Thoracic aorta (tissue), 2 donors: ENCODE measurements at regions not wholly inside any gene's neighbourhood (a gene's known extent, or its start where the extent isn't known, plus 50 kb on each side); places are given as distances from the start of the nearest gene placed in this dataset.

Experiments
- ATAC-seq: fragments of 150-250 bp; one replicate; pipeline ENCODE4 v1.8.0; 2017; ENCODE audit warnings: low read depth; ENCODE audit not compliant: insufficient number of reproducible peaks, low FRiP score
- DNase-seq: peaks from one replicate; pipeline ENCODE4 v3.0.0-alpha.2; 2020; ENCODE audit warnings: low spot score
- H3K27ac ChIP-seq, 2 donors: fragments of 200-600 bp; sonication (generic); 1 replicate in 1 of 2; 2 replicates in 1 of 2; pipeline ENCODE4 v1.5.1; 2016; ENCODE audit warnings: mild to moderate bottlenecking in 2 of 2, moderate library complexity in 2 of 2
- H3K27me3 ChIP-seq: fragments of 200-600 bp; sonication (generic); replicated peaks from 2 replicates; pipeline ENCODE4 v1.6.0; 2016; ENCODE audit warnings: mild to moderate bottlenecking; ENCODE audit not compliant: insufficient read depth
- H3K36me3 ChIP-seq: fragments of 200-600 bp; sonication (generic); one replicate; pipeline ENCODE4 v1.5.1; 2016
- H3K4me1 ChIP-seq, 2 donors: fragments of 200-600 bp; sonication (generic); 1 replicate in 1 of 2; 2 replicates in 1 of 2; pipeline versions ENCODE4 v1.5.1 to v1.6.0; 2016; ENCODE audit warnings: low read depth in 2 of 2, mild to moderate bottlenecking in 1 of 2; ENCODE audit not compliant: control insufficient read depth in 1 of 2
- H3K4me3 ChIP-seq: fragments of 200-600 bp; sonication (generic); 2 replicates; pipeline ENCODE4 v1.5.1; 2016; ENCODE audit warnings: mild to moderate bottlenecking
- H3K9me3 ChIP-seq: fragments of 200-600 bp; sonication (generic); 2 replicates; pipeline ENCODE4 v1.5.1; 2016
- CTCF ChIP-seq: fragments of 200-600 bp; sonication (generic); IDR thresholded peaks from one replicate; pipeline ENCODE4 v1.5.1; 2019; ENCODE audit warnings: antibody characterized with exemption

GRCh38 chr10:46220187-46220586, 66.6 kb upstream of the ANTXRL start:
- H3K27ac ChIP-seq = no peak overlapping the region
- TF ChIP-seq CTCF = no peak
- H3K36me3 ChIP-seq = no peaks in the 10 kb centered on the region
- no peaks in the 10 kb centered on the region for H3K9me3 ChIP-seq
- no peaks in the 10 kb centered on the region for H3K4me1 ChIP-seq
- H3K27me3 ChIP-seq = no peaks in the 10 kb centered on the region
- no peak overlapping the region for H3K4me3 ChIP-seq
- no peak for DNase-seq
- ATAC-seq = no peak

GRCh38 chr10:46220872-46221538, 65.8 kb upstream of the ANTXRL start:
- no peak overlapping the region for H3K4me3 ChIP-seq
- ATAC-seq (no peak), DNase-seq (no peak)
- no peaks in the 10 kb centered on the region for H3K36me3 ChIP-seq
- no peaks in the 10 kb centered on the region for H3K27me3 ChIP-seq
- no peak overlapping the region for H3K27ac ChIP-seq
- no peak for TF ChIP-seq CTCF
- H3K9me3 ChIP-seq = no peaks in the 10 kb centered on the region
- no peaks in the 10 kb centered on the region for H3K4me1 ChIP-seq

- no peak for DNase-seq
- no peak for ATAC-seq
- Histone ChIP-seq H3K9me3 (no peaks in the 10 kb centered on the region), H3K27ac (no peak overlapping the region), H3K36me3 (no peaks in the 10 kb centered on the region), H3K4me1 (no peaks in the 10 kb centered on the region), H3K27me3 (no peaks in the 10 kb centered on the region), H3K4me3 (no peak overlapping the region)
- TF ChIP-seq CTCF = no peak
These were observed 64.3 kb upstream of the ANTXRL start for GRCh38 chr10:46222364-46222935.

GRCh38 chr10:46223064-46223480, 63.7 kb upstream of the ANTXRL start:
- H3K4me3 ChIP-seq = no peak overlapping the region
- no peak for ATAC-seq

More at GRCh38 chr10:46223064-46223480, 63.7 kb upstream of the ANTXRL start:
- DNase-seq = no peak
- H3K4me1 ChIP-seq = no peaks in the 10 kb centered on the region
- no peak for TF ChIP-seq CTCF
- H3K9me3 ChIP-seq = no peaks in the 10 kb centered on the region
- H3K27me3 ChIP-seq = no peaks in the 10 kb centered on the region
- no peaks in the 10 kb centered on the region for H3K36me3 ChIP-seq
- no peak overlapping the region for H3K27ac ChIP-seq
